DMS114 treated with DMSO at 0.1 percent for 48 hours (cell line): ENCODE measurements at regions not wholly inside any gene's neighbourhood (a gene's known extent, or its start where the extent isn't known, plus 50 kb on each side); places are given as distances from the start of the nearest gene placed in this dataset.
"Not testable (repeated sequence)": the region's sequence is repeated elsewhere in the genome, so short reads cannot be mapped to it uniquely, and the experiment has no call there.

Source experiments
- DNase-seq: peaks from one replicate; lab custom pipeline; 2025; ENCODE audit not compliant: unreplicated experiment; lab: John Stamatoyannopoulos, UW

DNA sequence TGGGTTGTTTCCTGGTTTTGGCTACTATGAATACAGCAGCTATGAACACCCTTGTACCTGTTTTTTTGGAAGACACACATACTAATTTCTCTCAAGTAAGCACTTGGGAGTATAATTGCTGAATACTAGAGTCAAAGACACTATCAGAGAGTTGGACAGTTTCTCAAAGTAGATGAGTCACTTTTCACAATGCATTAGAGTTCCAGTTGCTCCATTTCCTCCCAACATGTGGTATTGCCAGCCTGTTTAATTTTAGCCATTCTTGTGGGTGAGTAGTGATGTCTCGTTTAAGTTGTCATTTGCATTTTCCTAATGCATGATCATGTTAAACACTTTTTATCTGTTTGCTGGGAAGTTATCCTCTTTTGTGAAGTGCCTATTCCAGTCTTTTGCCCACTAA lies 81.6 kb upstream of the GDNF start:
- DNase-seq: no peak

DNA sequence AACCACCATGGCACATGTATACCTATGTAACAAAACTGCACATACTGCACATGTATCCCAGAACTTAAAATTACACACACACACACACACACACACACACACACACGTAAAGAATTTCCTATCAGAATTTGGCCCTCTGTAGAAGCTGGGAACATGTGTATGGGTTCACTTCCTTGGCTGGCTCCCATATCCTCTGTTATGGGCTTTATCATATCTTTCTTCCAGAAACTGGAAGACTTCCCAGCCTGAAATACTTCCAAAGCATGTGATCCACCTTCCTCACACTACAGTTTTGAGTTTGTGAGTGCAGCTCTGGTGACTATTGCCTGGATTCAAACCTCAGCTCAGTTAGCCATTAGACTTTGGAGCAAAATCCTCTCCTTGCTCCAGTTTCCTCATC lies 78.6 kb upstream of the GDNF start:
- DNase-seq: no peak

GRCh38 chr5:37916525-37916924 lies 76.7 kb upstream of the GDNF start:
- no peak for DNase-seq

GRCh38 chr5:37915097-37915736 lies 75.4 kb upstream of the GDNF start:
- no peak for DNase-seq

GRCh38 chr5:37909610-37910266 lies 69.9 kb upstream of the GDNF start:
- not testable (repeated sequence) for DNase-seq

DNA sequence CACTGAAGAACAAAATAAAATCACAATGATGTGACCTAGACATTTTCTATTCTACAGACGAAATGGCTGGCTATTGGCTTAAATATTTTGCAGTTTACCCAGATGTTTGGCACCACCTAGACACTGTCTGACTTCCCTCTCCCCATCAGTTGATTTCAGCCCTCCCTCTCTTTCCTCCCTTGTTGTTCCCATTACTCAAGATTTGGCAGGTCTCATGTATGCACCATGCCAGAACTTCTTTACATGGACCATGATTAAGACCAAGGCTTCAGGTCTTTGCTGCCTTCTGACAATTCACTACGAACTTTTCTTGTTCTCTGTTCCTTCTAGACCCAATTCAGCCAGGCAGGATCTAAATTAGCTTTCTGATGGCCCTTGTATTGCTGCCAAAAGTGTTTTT lies 66.6 kb upstream of the GDNF start:
- DNase-seq: no peak

GRCh38 chr5:37905230-37905629 lies 65.4 kb upstream of the GDNF start:
- no peak for DNase-seq

DNA sequence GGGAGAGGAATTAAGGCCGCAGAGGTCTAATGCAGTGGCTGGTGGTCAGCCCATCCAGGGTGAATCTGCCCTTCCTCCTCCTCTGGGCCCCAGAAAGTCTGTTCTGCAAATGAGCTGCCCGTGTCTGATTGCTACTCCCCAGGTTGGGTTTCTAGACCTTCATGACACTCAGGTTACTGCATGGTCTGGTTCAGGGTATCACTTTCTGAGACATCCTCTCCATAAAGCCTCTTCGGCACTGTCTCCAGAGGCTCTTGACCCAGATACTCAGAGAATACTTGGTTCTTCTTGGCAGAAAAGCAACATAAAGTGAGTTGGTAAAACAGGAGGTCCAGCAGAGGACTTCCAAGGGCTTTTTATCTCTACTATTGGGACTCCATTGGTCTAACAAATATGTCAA lies 62.5 kb upstream of the GDNF start:
- no peak for DNase-seq

DNA sequence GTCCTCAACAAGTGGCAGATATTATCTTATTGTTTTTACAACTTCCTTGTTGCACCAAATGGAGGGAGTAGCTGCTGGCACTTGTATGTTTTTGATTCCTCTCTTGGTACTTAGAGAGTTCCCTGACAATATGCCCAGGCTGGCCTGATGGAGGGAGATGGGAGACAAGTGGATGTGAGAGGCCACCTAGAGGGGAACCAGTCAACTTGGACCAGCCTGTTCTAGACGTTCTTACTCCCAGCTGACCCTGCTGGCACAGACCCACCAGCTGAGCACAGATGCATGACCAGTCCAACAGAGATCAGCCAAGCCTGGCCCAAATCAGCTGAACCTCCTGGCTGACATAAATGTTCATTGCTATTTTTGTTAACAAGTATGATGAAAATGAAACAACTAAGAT lies 60.9 kb upstream of the GDNF start:
- no peak for DNase-seq

- DNase-seq: no peak
Measured at GRCh38 chr5:37899037-37899436, 59.2 kb upstream of the GDNF start.

DNA sequence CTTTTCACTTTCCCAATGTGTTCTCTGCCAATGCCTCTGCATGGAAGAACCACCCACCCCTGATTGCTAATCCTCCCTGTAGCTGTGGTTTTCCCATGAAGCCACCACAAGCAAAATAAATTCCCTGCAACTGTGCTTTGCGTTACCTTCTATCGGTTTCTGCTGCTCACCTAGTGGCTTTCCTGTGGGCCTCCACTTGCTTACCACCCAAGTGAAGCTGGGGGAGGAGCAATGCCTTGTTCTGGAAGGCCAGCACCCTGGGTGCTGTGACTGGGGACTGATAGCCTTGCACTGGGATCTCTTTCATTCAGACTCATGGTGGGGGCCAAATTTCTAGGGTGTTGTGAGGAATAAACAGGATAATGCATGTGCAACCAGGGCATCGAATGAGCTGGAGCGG lies 56.3 kb upstream of the GDNF start:
- no peak for DNase-seq

DNA sequence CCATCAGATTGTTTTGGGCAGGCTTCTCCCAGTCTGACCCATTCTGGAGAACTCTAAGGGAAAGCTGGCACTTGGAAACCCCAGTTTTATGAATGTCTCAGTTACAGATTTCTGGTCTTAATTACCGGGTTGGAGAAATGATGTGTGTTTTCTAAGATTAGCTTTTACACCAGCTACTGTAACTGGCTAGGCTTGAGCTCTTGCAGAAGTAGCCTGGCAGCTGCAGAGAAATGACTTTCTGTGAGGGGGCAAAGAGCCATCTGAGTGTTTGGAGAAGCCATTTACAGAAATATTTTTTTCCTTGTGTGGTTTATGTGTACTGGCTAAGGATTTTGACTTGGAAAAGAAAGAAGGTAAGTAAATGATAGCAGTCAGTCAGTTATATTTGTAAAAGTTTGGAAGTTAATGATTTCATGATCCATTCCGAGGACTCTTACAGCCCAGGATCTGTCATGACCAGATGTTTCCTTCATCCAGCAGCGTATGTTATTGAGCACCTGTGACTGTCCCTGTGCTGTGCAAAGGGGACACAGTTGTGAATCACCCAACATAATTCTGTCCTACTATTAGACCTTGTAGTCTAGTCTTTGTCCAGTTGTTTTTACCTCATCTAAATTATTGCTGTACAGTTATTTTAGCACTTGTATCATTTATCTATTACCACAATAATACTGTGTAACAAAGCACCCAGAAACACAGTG lies 53.7 kb upstream of the GDNF start:
- DNase-seq: no peak

- no peak for DNase-seq
Measured at GRCh38 chr5:37892586-37892985, 52.7 kb upstream of the GDNF start.

DNA sequence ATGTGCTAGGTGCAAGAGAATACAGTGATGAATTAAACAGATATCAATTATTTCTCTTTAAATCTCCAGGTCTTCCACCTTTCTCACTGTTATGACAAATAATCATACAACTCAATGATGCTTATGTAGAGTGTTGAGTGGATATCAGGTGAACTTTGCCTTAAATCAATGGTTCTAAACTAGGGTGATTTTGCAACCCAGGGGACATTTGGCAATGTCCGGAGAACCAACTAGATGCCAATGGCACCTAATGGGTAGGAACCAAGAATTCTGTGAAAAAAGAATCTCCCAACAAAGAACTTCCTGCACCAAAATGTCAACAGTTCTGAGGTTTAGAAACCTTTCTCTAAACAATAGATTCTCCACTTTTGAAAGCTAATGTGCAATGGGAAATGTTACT lies 52.0 kb upstream of the GDNF start:
- DNase-seq: no peak

GRCh38 chr5:37889612-37890317 lies 49.9 kb upstream of the GDNF start:
- no peak for DNase-seq
